Psoas muscle (tissue), 7 donors: ENCODE measurements at regions not wholly inside any gene's neighbourhood (a gene's known extent, or its start where the extent isn't known, plus 50 kb on each side); places are given as distances from the start of the nearest gene placed in this dataset.
"Not testable (repeated sequence)": the region's sequence is repeated elsewhere in the genome, so short reads cannot be mapped to it uniquely, and the experiment has no call there.

Experiments
- ATAC-seq, 4 donors: fragments of 200-7000 bp; cut with Tn5 transposase; one replicate each; pipeline ENCODE4 v1.9.1; 2020; ENCODE audit warnings: moderate library complexity in 3 of 4, mild to moderate bottlenecking in 2 of 4
- DNase-seq, 2 donors: peaks; one replicate each; pipeline ENCODE4 v3.0.0-alpha.2; 2020
- H3K27ac ChIP-seq: fragments of 200-600 bp; one replicate; pipeline ENCODE4 v1.8.0; 2022
- H3K27me3 ChIP-seq, 3 donors: fragments of 200-600 bp in 1 of 3; one replicate each; pipeline versions ENCODE4 v1.6.1 to v1.8.0; 2013 to 2022; ENCODE audit warnings: low read length in 2 of 3, mild to moderate bottlenecking in 2 of 3, moderate library complexity in 1 of 3; ENCODE audit not compliant: insufficient read depth in 3 of 3
- H3K36me3 ChIP-seq, 2 donors: fragments of 200-600 bp in 1 of 2; one replicate each; pipeline versions ENCODE4 v1.6.1 to v1.8.0; 2013 to 2022; ENCODE audit warnings: low read depth in 1 of 2, mild to moderate bottlenecking in 1 of 2, moderate library complexity in 1 of 2; ENCODE audit not compliant: insufficient read depth in 1 of 2
- H3K4me1 ChIP-seq: fragments of 200-600 bp; one replicate; pipeline ENCODE4 v1.8.0; 2022
- H3K4me3 ChIP-seq: fragments of 200-600 bp; one replicate; pipeline ENCODE4 v1.8.0; 2022; ENCODE audit warnings: mild to moderate bottlenecking
- H3K9me3 ChIP-seq: fragments of 200-600 bp; one replicate; pipeline ENCODE4 v1.8.0; 2022
- CTCF ChIP-seq: fragments of 200-600 bp; IDR thresholded peaks from one replicate; pipeline ENCODE4 v1.8.0; 2022; ENCODE audit warnings: antibody characterized with exemption
- WGBS, 3 donors: extraction: QIAGEN DNeasy Blood & Tissue Kit; methylation state at CpG; one replicate each; pipeline versions ENCODE4 v1.1.6 to v1.1.7; 2013; 5-methylcytosine and 5-hydroxymethylcytosine counted together
- intact Hi-C, 2 donors: fragments of 100-400 bp; cut with DNase I; formaldehyde crosslinking; loops; one replicate each; pipeline versions ENCODE4 v1.11.0 to v1.14.2; 2022
- donor health status: healthy with polysubstance abuse.
- donor health status: DM: no; HTN: no; CAD: no; lungs with moderate emphysema.
- donor health status: Bipolar disorder and iron deficiency.
- donor health status: healthy.
- donor health status: DM: yes; HTN: yes; CAD: no.
- donor health status: DM: no; HTN: no; CAD: no.
- donor health status: DM: yes; HTN: yes; CAD: no.

DNA sequence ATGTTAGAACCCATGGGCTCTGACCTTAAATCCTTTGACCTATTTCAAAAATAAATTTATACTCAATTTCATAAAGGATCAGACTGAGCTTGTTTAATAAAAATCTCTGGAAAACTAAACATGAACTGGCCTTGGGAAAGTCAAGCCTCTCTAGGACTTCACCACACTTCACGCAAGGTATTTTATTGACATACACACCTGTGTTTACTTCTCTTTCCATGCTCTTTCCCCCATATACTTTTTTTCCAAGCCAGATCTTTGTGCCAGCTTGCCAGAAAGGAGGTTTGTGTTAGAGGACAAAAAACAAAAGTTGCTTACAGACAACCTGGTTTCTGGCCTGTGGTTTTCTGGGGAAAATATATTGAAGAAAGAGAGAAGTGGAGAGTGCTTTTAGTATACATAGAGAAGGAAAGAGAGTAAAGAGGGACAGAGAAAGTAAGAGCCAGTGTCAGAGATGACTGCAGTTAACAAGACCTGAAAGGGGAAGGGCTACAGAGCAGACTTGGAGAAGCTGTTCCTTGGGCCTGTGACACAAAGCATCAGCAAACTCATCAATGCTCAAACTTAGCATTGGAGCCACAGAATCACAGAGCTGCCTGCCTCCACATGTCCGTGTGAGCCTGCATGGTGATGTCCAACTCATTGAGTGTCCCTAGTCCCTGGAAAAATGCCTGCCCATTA, 77.3 kb upstream of the TMTC2 start:
- Histone ChIP-seq H3K27ac (no peak overlapping the region), H3K27me3 (no peaks in the 10 kb centered on the region), H3K9me3 (no peaks in the 10 kb centered on the region), H3K36me3 (no peaks in the 10 kb centered on the region), H3K4me1 (no peaks in the 10 kb centered on the region), H3K4me3 (no peak overlapping the region)
- DNase-seq (no peak), ATAC-seq (no peak)
- intact Hi-C loops = no loop called here
- TF ChIP-seq CTCF = no peak
- WGBS, 3 donors = 63 to 80% (median 65%) methylated on average over 2 of the region's 2 CpGs

DNA sequence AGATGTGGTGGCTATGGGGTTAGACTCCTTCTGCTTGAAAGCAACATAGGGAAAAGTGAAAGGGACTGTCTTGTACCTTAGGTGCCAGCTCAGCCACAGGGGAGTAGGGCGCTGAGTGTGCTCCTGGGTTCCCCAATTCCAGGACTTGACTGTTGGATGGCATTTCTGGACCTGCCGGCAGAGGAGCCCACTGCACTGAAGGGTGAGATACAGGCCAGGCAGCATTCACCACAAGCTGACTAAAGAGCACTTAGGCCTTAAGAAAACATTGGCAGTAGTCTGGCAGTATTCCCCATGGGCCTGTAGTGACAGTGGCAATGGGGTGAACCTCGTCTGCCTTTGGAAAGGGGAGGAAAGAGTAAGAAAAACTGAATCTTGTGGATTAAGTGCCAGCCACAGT, 67.1 kb upstream of the TMTC2 start:
- Histone ChIP-seq H3K27me3 (no peaks in the 10 kb centered on the region), H3K27ac (no peak overlapping the region), H3K4me3 (no peak overlapping the region), H3K36me3 (no peaks in the 10 kb centered on the region), H3K4me1 (no peaks in the 10 kb centered on the region), H3K9me3 (no peaks in the 10 kb centered on the region)
- ATAC-seq (no peak), DNase-seq (no peak)
- no peak for TF ChIP-seq CTCF
- WGBS, 3 donors = 82 to 85% (median 84%) methylated on average over 3 of the region's 3 CpGs
- intact Hi-C loops = no loop called here

DNA sequence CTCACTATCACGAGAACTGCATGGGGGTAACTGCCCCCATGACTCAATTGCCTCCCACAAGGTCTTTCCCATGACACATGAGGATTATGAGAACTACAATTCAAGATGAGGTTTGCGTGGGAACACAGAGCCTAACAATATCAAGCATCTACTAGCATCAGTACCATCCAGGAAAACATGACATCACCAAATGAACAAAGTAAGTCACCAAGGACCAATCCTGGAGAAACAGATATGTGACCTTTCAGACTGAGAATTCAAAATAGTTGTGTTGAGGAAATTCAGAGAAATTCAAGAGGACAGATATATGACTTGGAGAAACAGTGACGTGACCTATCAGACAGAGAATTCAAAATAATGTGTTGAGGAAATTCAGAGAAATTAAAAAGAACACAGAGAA, 65.8 kb upstream of the TMTC2 start:
- intact Hi-C loops = no loop called here
- no peak overlapping the region for H3K27ac ChIP-seq
- DNase-seq (no peak), ATAC-seq (no peak)
- H3K4me1 ChIP-seq = no peaks in the 10 kb centered on the region
- H3K36me3 ChIP-seq = no peaks in the 10 kb centered on the region
- no peaks in the 10 kb centered on the region for H3K9me3 ChIP-seq
- no peak for TF ChIP-seq CTCF
- no peak overlapping the region for H3K4me3 ChIP-seq
- WGBS, 3 donors = 77 to 81% (median 80%) methylated on average over 3 of the region's 3 CpGs
- no peaks in the 10 kb centered on the region for H3K27me3 ChIP-seq

DNA sequence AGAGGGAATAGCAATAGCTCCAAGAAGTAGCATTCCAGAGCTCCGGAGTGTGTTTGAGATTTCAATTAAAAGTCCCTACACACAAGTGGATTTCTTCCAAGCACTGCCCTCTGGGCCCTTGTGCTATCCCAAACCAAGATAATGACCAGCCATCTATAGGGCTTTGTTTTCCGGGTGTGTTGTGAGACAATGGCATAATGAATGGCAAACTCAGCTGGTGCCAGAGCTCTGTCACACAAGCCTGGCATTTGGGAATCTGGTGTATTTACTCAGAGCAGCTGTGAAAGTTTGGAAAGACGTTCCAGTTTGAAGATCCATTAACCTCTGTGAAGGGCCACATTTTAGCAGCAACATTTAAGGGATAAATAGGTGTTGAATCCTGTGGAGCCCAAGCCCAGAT, 61.2 kb upstream of the TMTC2 start:
- Histone ChIP-seq H3K9me3 (no peaks in the 10 kb centered on the region), H3K4me1 (no peaks in the 10 kb centered on the region), H3K27me3 (no peaks in the 10 kb centered on the region), H3K27ac (no peak overlapping the region), H3K36me3 (no peaks in the 10 kb centered on the region), H3K4me3 (no peak overlapping the region)
- 19 to 31% (median 21%) methylated on average over 3 of the region's 3 CpGs for WGBS, 3 donors
- TF ChIP-seq CTCF = no peak
- intact Hi-C loops = no loop called here
- ATAC-seq (no peak), DNase-seq (no peak)

DNA sequence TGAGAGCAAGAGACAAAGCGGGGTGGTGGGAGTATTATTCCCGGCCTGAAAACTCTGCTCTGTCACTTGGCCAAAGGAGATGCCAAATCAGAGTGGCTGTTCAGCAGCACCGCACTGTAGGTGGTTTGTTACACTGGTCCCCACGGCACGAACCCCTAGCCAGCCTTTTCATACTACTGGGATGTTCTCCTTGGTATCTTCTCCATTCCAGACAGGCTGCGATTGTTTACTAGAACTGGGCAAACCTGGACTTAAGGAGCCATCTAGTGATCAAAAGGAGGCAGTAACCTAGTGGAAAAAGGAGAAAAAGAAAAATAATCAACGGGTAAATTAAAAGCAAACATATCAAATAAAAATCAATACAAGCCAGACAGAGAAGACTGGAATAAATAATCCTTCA, 58.9 kb upstream of the TMTC2 start:
- no peaks in the 10 kb centered on the region for H3K4me1 ChIP-seq
- no peaks in the 10 kb centered on the region for H3K27me3 ChIP-seq
- no peak overlapping the region for H3K27ac ChIP-seq
- DNase-seq (no peak), ATAC-seq (no peak)
- H3K4me3 ChIP-seq = no peak overlapping the region
- WGBS, 3 donors = 70 to 80% (median 74%) methylated on average over 7 of the region's 7 CpGs
- intact Hi-C loops = no loop called here
- H3K9me3 ChIP-seq = no peaks in the 10 kb centered on the region
- peak; percentile 7 for TF ChIP-seq CTCF
- no peaks in the 10 kb centered on the region for H3K36me3 ChIP-seq

GRCh38 chr12:82634495-82635258, 52.0 kb upstream of the TMTC2 start:
- H3K27me3 ChIP-seq, H3K4me3 ChIP-seq, intact Hi-C loops, H3K4me1 ChIP-seq, DNase-seq, H3K27ac ChIP-seq, H3K9me3 ChIP-seq, ATAC-seq, H3K36me3 ChIP-seq: not testable (repeated sequence)
- WGBS, 3 donors = 82 to 86% (median 85%) methylated on average over 8 of the region's 8 CpGs
